AML-193 (cell line): ENCODE measurements at regions not wholly inside any gene's neighbourhood (a gene's known extent, or its start where the extent isn't known, plus 50 kb on each side); places are given as distances from the start of the nearest gene placed in this dataset.
"Not testable (repeated sequence)": the region's sequence is repeated elsewhere in the genome, so short reads cannot be mapped to it uniquely, and the experiment has no call there.

Source experiments
- DNase-seq, 2 experiments: peaks; one replicate each; lab custom pipeline; 2025; lab: John Stamatoyannopoulos, UW

- DNase-seq = no peak
Observed at GRCh38 chr5:121006217-121006616, 542.1 kb downstream of the PRR16 start.

DNA sequence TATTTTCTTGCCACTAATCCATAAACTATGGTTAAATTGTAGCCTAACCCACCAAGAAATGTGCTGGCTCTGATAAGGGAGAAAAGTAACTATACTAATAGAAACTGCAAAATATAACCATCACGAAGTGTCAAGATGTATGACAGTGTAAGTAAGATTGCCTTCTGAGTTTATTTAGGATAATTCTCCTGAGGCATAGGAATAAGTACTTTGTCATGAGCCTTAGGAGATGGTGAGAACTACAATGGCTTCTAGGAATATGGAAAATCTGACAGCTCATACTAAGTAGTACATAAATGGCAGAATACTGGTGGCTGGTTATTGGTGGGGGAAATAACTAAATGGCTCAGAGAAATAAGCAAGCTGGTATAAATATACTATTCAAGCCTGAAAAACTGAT is 543.9 kb downstream of the PRR16 start:
- DNase-seq = no peak

- no peak for DNase-seq
Observed at GRCh38 chr5:121009058-121009457, 545.0 kb downstream of the PRR16 start.

DNA sequence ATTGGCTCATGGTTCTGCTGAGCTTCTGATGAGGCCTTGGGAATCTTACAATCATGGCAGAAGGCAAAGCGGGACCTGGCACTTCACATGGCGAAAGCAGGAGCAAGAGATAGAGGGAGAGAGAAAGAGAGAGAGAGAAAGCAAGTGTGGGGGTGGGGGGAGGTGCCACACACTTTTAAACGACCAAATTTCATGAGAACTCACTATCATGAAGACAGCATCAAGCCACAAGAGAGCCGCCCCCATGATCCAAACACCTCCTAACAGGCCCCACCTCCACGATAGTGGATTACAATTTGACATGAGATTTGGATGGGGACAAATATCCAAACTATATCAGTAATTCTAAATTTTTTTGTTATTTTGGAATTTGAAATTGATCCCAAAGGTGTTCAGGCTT is 553.9 kb downstream of the PRR16 start:
- DNase-seq = no peak

- no peak for DNase-seq
Observed at GRCh38 chr5:121019106-121019505, 555.0 kb downstream of the PRR16 start.

DNA sequence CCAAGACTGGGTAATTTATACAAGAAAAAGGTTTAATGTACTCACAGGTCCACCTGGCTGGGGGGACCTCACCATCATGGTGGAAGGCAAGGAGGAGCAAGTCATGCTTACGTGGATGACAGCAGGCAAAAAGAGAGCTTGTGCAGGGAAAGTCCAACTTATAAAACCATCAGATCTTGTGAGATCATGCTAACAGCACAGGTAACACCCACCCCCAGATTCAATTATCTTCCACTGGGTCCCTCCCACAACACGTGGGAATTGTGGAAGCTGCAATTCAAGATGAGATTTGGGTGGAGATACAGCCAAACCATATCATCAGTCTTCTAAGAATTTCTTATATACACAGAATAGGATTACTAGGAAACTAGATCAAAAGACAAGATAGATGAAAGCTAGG is 555.6 kb downstream of the PRR16 start:
- DNase-seq = no peak

DNA sequence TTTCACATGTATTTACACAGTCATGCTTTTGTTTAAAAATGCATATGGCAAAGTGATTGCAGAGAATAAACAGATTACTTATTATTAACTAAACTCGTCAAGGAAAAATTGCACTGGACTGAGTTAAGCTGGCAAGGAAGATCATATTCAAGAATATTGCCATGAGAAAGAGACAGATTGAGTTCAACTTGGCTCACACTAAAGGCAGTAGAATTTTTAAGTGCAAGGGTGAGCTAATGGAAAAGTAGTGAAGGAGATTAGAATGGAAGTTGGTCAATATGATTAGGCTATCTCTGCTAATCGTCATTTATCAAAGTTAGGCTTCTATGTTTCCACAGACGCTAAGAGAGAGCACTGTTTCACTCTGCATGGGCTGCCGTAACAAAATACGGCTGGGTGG is 557.6 kb downstream of the PRR16 start:
- DNase-seq = no peak

DNA sequence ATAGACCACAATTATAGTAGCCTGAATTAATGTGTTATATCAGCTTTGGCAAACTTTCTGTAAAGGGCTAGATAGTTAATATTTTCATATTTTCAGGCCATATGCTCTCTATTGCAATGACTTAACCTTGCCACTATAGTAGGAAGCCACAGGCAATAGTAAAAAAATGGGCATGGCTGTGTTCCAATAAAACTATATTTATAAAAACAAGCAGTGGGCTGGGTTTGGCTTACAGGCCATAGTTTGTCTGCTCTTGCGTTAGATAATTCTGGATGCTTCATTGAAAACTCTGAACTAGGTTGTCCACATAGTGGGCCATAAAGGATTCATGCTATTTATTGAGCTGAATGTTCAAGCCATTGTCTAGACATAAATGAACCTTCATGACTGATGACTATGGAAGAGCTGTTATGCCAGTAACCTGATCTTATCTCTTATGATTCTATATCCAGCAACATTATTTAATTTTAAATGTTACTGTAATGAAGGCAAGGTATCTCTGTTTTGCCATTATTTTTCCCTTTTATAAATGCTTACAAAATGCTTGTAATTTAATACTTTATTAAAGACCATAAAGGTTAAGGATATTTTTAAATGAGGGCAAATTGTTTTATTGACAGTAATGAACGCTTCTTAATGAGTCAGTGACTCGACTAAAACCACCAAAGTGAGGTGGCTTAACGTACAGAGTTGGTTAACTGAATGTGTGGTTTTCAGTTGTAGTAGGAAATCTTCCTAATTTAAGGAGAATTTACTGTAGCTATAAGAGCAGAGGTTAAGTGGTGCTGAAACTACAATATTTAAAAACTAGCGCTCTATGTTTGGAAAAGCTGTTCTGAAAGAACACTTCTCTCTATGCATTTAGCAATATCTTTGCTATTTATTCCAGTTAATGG is 560.6 kb downstream of the PRR16 start:
- DNase-seq = no peak

GRCh38 chr5:121025671-121026070 is 561.6 kb downstream of the PRR16 start:
- no peak for DNase-seq

DNA sequence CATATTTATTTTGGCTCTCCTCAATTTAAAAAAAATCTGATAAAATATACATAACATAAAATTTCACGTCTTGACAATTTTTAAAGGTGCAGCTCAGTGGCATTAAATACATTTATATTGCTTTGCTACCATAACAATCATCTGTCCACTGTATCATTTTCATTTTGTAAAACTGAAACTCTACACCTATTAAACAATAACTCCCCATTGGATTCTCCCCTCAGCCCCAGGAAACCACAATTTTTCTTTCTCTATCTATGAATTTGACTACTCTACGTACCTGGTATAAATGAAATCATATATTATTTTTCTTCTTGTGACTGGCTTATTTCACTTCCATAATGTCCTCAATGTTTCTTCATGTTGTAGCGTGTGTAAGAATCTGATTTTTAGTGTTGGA is 563.5 kb downstream of the PRR16 start:
- DNase-seq = no peak

DNA sequence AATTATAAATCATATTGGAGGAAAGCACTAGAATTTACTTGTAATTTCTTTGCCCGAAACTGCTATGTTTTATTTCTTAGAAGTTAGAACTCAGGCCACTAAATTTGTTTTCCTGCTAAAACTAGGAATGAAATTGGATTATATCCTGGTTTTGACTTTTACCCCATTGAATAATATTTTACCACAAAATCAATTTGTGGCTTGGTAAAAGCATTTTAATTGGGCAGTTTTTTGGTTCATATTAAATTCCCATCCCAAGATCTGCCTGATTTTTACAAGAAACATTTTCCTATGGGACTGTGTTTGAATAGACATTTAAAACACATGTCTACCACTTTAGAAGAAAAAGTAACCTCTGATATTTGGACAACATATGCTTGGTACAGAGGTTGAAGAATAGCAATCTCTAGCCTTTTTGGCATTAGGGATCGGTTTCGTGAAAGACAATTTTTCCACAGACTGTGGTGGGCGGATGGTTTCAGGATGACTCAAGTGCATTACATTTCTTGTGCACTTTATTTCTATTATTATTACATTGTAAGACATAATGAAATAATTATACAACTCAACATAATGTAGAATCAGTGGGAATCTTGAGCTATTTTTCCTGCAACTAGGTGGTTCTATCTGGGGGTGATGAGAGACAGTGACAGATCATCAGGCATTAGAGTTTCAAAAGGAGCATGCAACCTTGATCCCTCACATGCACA is 565.6 kb downstream of the PRR16 start:
- no peak for DNase-seq

DNA sequence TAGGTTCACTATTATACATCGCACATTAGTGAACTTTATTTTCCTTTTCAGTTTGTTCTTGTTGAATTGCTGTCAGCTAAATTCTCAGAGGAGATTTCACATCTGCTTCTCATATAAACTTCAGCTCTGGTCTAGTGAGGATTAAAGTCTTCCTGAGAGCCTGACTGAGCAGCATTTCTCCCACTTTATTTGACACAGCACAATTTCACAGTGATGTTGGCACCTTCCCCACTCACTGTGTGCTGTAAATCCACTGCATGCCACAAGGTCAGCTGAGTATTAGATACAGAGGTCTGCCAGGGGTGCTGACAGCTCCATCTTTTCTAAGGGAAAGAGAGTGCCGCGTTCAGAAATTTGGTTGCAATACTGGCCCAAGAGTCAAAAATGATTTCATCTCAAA is 567.4 kb downstream of the PRR16 start:
- DNase-seq = no peak

GRCh38 chr5:121033334-121033733 is 569.2 kb downstream of the PRR16 start:
- no peak for DNase-seq

DNA sequence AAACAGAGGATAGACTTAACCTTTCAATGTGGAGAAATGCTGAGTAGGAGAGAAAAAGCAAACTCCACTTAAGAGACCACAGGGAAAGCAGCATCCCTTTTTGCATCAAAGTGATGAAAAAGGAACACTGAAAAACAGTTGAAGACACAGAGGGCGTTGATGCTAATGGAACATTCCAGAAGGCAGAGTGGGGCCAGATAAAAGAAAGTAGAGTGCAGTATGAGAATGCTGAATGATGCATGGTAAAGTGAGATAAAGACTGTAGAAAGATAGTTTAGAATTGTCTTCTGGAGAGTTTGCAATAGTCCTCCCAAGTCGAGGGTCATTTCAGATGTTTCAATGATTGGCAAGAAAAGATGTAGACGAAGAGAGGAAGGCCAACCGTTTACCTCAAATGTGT is 574.3 kb downstream of the PRR16 start:
- no peak for DNase-seq

GRCh38 chr5:121049971-121050370 is 585.9 kb downstream of the PRR16 start:
- no peak for DNase-seq

GRCh38 chr5:121053055-121053985 is 589.2 kb downstream of the PRR16 start:
- no peak for DNase-seq

- no peak for DNase-seq
Observed at GRCh38 chr5:121055586-121055985, 591.5 kb downstream of the PRR16 start.

- not testable (repeated sequence) for DNase-seq
Observed at GRCh38 chr5:121064241-121064640, 600.1 kb downstream of the PRR16 start.

GRCh38 chr5:121086671-121087070 is 622.6 kb downstream of the PRR16 start:
- no peak for DNase-seq

- DNase-seq = no peak
Observed at GRCh38 chr5:121087560-121087959, 623.5 kb downstream of the PRR16 start.

- DNase-seq = peak; percentile 58
Observed at GRCh38 chr5:121088341-121088740, 624.2 kb downstream of the PRR16 start.

- DNase-seq = peak; percentile 17 to 40
Observed at GRCh38 chr5:121090822-121091221, 626.7 kb downstream of the PRR16 start.
